NCI-H2196 treated with DMSO at 0.1 percent for 48 hours (cell line): ENCODE measurements at regions not wholly inside any gene's neighbourhood (a gene's known extent, or its start where the extent isn't known, plus 50 kb on each side); places are given as distances from the start of the nearest gene placed in this dataset.

ENCODE experiments used
- DNase-seq: peaks from one replicate; lab custom pipeline; 2025; ENCODE audit not compliant: unreplicated experiment; lab: John Stamatoyannopoulos, UW

DNA sequence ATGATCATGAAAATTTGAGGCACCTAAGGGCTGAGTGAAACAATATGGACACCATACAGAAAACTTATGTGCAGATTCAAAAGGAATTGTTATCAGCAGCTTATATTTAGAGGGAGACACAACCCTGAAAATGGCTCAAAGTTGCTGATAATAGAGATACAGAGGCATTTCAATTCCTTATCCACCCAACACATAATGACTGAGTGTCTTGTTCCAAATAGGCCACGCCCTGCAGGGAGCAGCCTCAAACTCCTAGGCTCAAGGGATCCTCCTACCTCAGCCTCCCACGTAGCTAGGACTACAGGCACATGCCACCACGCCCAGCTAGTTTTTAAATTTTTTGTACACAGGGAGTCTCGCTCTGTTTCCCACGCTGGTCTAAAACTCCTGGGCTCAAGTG is 79.0 kb downstream of the LBH start:
- DNase-seq = no peak

DNA sequence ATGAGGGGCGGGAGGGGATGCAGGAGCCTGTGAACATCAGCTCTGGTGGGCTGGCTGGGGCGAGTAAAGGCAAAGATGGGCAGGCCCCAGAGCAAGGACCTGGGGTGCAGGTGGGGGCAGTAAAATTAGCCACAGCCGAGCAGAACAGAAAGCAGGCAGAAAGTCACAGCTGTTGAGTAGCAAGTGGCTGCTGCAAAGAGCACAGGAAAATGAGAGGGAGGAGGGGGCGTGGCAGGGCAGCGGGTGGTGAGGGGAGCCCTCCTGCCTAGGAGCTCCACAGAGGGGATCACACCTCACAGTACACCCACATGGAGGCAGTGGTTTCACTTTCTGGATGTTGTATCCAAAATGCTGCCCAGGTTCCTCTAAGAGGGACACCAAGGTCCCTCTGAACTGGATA is 79.6 kb downstream of the LBH start:
- no peak for DNase-seq

DNA sequence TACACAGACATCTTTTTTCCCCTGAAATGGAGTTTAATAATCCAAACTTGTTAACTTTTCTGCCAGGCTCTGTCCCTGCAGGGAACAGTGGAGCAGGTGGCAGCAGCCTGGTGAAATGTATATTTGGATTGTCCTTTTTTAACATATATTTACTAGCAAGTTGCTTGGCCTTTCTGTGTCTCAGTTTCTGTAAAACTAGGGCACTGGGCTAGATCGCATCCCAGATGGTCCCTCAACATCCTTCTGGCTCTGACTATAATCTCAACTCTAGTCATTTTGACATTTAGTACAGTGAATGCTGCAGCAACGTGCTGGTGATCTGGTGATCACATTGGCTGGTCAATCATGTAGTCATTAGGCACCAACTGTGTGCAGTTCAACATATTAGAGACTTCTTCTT is 80.4 kb downstream of the LBH start:
- DNase-seq = no peak

DNA sequence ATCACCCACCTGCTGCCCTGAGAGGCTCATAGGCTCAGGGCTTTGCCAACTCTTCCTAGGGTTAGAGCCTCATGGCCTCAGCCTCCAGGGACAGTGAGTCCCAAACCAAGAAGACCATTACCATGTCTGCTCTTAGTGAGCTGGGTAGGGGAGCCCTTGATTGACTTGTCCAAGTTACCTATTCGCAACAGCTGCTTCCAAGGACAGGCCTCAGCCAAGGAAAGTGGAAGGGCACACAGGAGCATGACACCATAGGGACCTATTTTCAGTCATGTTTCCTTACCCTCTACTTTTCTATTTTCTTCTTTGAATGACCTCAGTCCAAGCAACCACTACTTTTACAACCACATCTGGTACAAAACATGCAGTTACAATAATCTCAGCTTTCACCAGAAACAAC is 81.6 kb downstream of the LBH start:
- no peak for DNase-seq

DNA sequence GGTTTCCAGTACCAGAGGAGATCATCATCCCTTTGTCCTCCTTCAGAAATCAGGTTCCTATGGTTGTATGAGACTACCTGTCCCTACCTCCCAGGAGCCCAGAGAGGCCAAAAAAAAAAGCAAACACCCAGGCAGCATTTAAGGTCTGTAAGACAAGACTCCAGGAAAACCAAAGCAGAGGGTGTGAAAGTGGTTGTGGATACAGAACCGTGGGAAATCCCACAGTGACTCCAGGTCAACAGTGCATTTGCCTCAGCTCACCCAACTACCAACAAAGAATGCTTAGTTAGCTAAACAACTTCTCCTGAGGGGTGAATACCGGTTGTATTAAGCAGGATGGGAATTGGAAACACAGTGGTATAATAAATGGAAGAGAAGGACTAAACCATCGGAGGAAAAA is 83.6 kb downstream of the LBH start:
- no peak for DNase-seq

DNA sequence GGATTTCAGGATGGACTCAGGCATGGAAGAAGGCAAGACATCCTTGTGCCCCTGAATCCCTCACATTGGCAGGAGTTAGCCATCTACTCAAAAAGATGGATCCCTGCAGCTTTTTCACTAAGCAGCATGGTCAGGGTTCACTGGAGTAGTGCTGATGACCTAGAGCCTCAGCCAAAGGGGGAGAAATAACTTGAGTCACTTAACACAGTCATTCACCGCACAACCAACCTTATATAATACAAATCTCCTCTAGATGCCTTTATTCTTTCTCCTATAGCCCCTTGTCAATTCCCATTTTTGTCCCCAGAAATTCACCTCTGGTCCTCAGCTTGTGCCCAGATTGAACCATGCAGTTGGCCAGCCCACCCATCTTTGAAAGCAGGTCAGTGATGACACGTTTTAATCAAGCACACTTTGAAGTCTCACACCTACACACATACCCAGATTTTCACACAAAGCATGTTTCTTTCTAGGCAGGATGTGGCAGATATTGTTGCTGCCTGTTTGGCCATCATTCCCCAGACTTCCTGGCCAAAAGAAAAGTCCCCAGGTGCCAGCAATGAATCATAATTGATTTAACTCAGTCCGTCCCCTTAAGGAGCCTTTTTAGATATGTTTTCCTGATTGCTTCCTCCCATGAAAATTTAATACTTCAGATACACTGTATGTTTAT is 84.2 kb downstream of the LBH start:
- no peak for DNase-seq

DNA sequence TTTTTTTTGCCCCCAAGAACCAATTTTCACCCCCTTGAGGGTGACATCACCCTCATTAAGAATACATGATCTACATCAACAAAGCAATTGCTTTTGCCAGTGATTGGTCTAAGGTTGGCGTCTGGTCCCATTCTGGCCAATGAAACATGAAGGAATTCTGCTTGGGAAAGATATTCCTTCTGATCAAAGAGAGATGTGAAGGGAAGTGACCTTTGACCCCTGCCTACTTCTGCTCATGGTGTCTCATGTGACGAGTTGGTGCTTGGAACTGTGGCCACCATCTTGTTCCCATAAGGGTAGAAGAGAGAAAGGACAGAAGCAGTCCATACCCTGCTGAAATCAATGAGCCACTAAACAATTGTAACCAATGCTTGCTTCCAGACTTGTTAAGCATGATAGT is 85.1 kb downstream of the LBH start:
- no peak for DNase-seq

DNA sequence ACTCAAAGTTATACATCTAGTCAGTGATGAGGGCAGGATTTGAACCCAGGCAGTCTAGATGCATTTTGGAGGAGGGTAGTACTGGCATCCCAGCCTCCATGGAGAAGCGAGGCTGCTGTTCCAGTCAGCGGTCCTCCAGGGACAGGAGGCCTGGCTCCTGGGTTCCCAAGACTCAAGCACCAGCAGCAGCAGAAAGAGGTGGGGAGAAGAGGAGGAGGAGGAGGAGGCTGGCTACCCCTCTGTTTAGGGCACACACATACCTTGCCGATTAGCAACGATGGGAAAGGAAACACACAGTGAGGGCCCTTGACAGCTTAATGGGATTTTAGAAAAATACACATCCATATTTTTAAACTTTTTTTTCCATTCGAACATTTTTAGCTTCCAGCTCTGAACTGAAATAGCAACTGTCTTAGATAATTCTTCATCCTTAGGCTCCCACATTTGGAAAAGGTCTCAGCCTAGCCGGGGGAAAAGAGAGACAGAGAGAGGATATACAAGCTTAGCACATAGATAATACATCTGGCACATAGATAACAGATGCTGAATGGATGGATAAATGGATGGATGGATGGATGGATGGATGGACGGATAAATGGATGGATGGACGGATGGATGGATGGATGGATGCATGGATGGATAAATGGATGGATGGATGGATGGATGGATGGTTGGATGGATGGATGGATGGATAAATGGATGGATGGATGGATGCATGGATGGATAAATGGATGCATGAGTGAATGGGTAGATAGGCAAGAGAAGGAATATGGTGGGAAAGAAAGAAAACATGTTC is 87.9 kb downstream of the LBH start:
- DNase-seq = no peak

DNA sequence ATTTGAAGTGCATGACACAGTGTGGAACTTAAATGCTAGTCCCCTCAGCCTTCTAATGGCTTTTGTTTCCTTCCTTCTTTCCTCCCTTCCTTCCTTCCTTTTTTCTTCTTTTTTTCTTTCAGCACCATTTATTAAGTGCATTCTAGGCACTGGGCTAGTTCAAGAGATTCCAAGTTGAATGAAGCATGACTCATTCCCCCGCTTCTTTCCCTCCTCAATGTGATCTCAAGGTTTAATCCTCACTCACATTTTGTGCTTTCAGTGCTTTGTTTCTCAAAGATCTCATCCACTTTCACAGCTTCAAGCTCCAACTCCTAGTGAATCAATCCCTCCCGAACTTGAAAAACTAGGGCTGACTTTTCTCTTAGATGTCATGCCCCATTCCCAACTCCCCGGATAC is 90.1 kb downstream of the LBH start:
- no peak for DNase-seq

DNA sequence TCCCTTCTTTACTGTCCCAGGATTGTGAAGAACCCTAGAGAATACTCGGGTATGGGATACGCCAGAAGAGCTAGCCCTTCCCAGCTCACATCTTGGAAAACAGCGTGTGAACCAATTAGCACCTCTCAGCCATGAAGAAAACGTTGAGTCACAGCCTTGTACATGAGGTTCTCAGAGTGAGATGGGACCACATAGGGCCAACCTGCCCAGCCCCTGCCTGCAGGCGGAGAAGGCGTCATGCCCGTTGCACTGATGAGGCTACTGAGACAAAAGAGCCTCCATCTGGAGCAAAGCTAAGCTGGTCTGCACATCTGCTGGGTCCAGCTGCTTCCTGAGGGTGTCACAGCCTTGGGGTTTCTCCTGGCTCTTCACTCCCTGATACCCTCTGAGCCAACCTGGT is 92.2 kb downstream of the LBH start:
- DNase-seq = no peak

DNA sequence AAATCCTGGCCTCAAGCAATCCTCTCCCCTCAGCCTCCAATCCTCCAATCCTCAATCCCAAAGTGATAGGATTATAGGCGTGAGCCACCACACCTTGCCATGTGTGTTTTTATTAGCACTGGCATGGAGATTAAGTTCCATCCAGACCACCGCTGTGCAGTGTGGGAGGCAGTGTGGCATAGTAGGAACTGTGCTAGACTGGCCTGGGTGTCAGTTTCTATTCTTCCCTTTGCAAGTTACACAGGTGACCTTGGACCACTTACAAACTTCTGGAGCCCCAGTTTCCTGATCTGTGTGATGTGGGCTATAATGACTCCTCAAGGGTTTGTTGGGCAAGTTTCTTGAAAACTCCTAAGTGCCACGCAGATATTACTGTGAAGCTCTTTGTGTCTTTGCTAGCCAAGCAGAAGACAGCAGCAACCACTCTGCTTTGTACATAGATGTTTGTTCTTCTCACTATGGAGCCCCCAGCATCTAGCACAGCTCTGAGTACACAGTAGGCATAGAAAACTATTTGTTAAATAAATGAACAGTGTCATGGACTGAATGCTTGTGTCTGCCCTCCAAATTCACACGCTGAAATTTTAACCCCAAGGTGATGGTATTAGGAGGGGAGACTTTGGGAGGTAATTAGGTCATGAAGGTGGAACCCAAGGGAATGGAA is 93.0 kb downstream of the LBH start:
- DNase-seq = no peak

DNA sequence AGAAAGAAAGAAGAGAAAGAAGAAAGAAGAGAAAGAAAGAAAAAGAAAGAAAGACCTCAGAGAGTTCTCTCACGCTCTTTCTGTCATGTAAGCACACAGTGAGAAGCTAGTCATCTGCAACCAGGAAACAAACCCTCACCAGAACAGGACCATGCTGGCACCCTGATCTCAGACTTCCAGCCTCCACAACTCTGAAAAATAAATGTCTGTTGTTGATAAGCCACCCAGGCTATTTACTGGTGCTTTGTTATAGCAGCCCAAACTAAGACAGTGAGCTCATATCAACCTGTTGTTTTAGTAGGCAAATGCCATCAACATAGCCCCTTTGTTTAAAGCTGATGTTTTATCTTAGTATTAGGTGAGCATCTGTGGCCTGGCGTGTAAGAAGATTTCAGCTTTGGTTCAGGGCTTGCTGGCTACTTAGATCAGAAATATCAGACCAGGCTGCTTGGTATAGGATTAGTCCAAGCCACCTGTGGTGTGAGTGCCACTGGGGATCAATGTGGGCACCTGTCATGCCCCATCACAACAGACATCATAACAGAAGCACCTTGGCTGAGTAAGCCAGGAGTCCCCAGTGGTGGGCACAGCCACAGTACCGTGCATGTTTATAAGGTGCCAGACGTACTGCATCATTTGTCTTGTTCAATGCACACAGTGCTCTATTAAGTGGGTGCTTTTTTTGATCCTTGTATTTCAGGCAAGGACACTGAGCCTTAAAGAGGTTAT is 94.4 kb downstream of the LBH start:
- DNase-seq = no peak

DNA sequence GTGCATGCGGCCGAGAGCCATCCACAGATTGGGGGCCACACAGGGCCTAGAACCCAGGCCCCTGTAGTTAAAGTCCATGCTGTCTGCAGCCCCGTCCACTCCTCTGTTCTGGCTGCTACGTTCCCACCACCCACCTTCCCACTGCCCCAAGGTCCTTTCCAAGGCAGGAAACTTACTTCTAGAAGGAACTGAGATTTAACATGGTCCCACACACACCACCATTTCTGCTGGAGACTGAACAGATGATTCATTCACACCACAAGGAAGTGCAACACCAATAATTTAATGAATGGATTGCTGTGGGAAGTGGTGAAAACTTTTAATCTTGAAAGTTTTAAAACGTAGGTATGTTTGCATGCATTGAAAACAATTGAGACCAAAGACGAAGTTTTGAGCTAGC is 95.2 kb downstream of the LBH start:
- no peak for DNase-seq

DNA sequence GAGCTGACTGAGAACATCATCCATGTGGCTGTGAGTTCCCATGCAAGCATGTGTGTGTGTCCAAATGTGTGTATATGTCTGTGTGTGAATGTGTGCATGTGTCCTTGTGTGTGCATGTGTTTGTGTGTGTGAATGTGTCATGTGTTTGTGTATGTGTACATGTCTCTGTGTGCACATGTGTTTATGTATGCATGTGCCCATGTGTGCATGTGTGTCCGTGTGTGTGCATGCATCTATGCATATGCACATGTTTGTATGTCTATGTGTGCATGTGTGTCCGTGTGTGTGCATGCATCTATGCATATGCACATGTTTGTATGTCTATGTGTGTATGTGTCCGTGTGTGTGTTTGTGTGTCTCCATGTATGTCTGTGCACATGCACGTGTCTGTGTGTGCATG is 99.7 kb downstream of the LBH start:
- DNase-seq = no peak

DNA sequence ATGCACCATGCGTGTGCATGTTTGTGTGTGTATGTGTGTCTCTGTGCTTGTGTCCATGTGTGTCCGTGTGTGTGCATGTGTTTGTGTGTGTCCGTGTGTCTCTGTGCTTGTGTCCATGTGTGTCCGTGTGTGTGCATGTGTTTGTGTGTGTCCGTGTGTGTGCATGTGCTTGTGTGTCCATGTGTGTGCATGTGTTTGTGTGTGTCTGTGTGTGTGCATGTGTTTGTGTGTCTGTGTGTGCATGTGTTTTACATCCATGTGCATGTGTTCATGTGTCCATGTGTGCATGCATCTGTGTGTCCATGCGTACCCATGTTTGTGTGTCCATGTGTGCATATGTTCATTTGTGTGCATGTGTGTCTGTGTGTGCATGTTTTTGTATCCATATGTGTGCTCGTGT is 100.5 kb downstream of the LBH start:
- no peak for DNase-seq

DNA sequence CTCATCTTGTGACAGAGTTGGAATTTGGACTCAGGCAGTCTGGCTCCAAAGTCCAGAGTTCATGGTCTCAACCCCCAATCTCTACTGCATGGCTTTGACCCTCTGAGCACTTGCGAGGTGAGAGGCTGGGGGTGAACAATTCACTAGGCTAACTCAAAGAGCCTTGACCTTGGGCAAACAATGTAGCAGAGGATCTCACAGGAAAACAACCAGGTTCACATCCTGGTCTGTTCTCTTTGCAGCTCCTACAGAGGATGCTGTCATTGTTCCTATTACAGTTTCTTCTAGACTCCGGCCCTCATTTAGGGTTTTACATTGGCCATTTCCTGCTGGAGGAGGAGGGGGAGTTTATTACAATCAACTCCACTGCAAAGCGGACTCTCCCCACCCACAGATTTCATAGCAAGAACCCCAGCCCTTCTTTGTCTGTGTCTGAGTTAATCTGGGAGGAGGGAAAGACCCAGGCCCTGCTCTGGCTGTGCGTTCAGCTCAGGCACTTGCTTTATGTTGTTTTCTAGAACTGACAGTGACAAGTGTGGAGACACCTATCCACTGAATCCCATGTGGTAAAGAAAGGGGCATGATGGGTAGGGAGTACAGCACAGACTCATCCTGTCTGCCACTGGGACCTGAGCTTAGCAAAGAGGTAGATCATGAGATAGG is 101.6 kb downstream of the LBH start:
- DNase-seq = no peak

DNA sequence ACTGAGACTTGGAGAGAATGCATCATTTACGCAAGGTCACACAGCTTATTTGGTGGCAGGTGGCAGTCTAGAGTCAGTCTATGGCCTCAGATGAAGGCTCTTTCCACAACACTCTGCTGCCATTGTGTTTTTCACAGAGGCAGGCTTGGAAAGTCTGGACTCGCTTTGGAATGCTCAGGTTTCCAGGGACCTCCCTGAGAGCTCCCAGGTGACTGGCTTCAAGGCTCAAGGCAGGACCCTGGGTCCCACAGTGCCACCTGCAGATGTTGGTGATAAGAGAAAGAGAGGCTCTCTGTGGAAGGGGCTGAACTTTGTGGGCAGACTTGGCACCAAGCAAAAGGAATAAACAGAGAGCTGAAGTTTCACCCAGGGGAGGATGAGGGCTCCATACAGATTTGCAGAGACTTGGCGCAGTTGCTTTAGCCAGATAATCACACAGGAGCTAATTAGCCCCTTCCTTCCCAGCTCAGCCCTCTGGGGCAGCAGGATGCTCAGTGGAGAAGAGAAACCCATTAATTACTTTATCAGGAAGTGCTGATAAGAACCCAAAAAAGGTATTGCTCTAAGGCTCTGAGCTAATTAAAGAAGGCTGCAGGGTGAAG is 103.5 kb downstream of the LBH start:
- DNase-seq = peak; percentile 36

DNA sequence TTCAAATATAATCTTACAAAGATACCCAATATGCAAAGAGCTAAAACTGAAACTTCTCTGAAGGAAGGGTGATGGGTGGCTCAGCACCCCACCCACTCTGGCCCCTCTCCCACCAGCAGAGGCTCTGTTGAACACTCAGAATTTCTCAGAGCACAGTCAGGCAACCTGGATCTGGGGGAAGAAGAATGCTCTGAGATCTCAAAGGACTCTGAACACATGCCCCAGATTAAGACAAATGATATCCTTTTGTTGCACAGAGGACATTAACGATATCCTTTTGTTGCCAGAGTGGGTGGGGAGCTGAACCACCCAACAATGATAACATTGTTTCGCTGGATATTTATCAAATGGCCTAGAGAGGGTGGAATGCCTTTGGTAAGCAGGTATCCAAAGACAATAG is 104.8 kb downstream of the LBH start:
- no peak for DNase-seq

DNA sequence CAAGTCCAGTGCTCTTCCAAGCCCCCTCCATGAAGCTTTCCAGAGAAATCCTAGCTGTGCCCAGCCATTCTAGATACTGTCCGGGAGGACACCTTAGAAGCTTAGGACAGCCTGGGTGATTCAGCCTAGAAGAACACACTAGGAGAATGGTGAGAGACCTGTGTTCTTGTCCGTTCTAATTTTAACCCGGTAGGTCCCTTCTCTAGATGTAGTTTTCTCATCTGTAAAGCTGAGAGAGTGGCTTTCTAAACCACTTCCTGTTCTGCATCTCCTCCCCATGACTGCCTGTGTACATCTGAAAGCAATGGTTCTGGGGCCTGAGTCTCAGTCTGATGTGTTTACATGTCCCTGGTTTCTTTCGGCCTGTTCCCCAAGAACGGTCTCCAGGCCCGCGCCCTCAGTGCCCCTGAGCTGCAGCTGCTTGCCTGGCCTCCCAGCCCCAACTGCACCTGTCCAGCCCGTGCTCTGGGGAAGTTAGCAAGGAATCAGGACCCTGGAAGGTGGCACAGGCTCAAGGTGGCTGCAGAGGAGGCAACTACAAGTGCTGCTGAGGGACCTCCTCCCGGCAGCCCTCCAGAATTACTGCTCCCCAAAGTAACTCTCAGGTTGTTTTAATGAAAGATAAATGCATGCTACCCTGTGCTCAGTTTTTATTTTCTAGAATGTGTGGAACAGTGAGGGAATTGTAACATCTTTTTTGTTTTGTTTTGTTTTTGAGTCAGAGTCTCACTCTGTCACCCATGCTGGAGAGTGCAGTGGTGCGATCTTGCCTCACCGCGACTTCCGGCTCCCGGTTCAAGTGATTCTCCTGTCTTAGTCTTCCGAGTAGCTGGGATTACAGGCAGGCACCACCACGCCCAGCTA is 105.9 kb downstream of the LBH start:
- DNase-seq = no peak

DNA sequence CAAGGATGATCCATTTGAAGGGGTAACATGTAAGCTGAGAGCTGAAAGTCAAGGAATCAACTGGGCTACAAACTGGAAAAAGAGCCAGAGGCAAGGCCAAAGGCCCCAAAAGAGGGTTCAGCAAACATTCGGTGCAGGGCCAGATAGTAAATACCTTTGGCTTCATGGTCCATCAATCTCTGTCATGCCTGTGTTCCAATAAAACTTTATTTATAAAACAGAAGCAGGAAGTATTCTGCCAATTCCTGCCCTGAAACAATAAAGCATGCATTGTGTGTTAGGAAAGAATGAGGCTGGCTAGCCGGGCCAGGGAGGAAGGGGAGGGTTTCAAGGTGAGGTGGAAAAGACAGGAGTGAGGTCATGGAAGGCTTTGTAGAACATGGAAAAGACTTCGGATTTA is 107.1 kb downstream of the LBH start:
- DNase-seq = no peak
